HG03196 (cell line): ENCODE measurements at regions not wholly inside any gene's neighbourhood (a gene's known extent, or its start where the extent isn't known, plus 50 kb on each side); places are given as distances from the start of the nearest gene placed in this dataset.

ENCODE experiments used
- ATAC-seq: cut with Tn5 transposase; IDR thresholded peaks from one replicate; pipeline ENCODE4 v1.9.1; 2021; ENCODE audit not compliant: unreplicated experiment

- ATAC-seq: no peak
Measured at GRCh38 chr6:78577585-78577984, 289.8 kb upstream of the IRAK1BP1 start.

GRCh38 chr6:78578430-78578829, 288.9 kb upstream of the IRAK1BP1 start:
- ATAC-seq: no peak

- no peak for ATAC-seq
Measured at GRCh38 chr6:78580923-78581322, 286.4 kb upstream of the IRAK1BP1 start.

- no peak for ATAC-seq
Measured at GRCh38 chr6:78583079-78583478, 284.3 kb upstream of the IRAK1BP1 start.

DNA sequence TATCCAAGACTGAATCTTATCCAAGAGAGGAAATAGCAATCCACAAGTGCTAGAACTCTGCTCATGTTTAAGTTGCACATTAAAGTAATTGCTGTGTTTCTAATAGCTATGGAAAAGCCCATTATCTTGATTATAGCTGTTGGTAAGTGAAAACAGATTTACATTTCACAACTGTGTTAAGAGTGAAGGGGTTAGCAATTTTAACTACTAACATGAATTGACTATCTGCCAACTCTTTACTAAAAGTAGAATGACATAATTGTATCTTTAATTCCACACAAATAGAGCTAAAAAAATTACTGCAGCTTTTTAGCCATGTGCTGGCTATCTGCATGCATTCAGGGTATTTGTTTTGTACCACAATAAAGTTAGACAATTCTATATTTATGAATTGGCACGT, 277.9 kb upstream of the IRAK1BP1 start:
- ATAC-seq: no peak

DNA sequence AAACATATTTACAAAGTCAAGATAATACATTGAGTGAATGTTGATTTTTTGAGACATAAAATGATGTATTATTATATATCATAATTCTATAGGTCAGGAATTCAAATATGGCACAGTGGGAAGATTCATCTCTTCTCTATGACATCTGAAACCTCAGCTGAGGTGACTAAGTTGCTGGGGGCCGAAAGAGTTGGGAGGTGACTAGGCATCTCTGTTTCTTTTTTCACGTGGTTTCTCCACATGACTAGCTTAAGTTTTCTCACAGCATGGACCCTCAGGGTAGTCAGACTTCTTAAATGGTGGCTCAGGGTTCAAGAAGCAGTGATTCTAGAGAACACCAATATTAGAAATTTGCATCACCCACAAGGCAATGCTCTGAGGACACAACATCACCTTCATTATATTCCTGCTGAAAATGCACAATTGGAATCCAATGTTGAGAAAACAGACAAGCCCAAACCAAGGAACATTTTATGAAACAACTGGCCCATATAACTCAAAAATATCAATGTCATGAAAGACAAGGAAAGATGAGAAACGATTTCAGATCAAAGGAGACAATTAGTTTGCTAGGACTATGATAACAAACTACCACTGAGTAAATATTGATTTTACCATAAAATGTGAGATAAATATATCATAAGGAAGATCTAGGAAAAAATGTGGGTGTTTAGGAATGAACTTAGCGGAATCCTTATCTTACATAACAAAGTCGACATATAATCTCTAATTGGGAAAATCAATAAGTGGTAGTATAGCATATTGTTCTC, 273.3 kb upstream of the IRAK1BP1 start:
- ATAC-seq: no peak

DNA sequence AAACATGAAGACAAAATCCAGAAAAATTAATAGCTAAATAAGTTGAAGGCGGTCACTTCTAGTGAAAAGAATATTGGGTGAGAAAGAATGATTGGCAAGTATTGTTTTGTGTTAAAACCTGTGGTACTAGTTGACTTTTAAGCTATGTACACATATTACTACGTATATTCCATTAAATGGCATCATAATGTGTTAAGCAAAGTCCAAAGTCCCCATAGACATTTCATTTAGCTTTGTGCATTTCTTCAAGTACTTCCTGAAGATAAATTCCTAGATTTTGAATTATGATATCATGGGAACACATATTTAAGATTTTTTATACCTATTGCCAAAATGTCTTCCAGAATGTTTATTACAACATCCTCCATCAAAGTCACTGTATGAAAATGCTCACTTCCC, 272.7 kb upstream of the IRAK1BP1 start:
- ATAC-seq: no peak

- no peak for ATAC-seq
Measured at GRCh38 chr6:78597966-78598365, 269.4 kb upstream of the IRAK1BP1 start.

- ATAC-seq: no peak
Measured at GRCh38 chr6:78598966-78599365, 268.4 kb upstream of the IRAK1BP1 start.

- ATAC-seq: no peak
Measured at GRCh38 chr6:78599526-78599925, 267.8 kb upstream of the IRAK1BP1 start.

DNA sequence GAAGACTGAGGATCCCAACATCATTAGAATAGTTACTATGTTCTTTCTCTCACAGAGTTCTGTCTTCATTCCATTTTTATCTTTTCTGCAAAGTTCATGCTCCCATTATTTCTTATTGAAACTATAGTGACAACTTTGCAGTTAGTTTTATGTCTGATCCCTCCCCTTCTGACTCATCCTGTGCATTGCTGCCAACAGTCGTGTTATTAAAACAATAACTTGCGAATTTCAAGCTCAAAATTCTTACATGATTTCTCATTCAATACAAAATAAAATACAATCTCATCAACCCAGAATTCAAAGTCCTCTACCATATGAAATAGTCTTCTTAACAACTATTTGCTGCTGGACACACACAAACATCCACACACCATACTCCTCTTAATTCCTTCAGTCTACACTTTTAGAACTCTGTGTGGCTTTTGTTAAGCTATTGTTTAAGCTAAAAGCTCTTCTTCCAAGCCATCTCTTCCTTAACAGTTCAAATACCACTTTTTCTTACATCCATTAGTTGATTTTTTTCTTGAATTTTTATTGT, 261.4 kb upstream of the IRAK1BP1 start:
- no peak for ATAC-seq

- ATAC-seq: no peak
Measured at GRCh38 chr6:78607189-78607588, 260.2 kb upstream of the IRAK1BP1 start.

DNA sequence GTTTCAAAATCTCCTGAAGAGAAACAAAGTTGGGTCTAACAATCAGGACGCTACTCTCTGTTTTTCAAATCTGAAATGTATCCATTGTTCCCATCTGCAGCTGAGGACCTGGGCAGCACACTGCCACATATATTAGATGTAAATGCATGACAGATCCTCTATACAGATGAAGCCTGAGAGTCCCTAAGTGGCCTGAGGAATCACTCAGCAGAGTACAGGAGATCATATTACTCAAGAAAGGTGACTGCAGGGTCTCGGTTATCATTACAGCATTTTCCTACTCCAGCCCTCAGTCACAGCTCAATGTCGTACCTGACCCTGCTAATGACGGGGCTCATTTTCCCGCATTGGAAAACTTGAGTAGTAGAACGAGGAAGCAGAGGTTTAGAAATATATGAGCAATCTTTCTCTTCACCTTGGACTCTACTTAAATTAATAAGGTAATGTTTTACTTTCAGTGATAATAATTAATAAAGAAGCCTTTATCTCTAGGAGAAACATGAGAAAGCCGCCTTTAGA, 256.2 kb upstream of the IRAK1BP1 start:
- no peak for ATAC-seq

DNA sequence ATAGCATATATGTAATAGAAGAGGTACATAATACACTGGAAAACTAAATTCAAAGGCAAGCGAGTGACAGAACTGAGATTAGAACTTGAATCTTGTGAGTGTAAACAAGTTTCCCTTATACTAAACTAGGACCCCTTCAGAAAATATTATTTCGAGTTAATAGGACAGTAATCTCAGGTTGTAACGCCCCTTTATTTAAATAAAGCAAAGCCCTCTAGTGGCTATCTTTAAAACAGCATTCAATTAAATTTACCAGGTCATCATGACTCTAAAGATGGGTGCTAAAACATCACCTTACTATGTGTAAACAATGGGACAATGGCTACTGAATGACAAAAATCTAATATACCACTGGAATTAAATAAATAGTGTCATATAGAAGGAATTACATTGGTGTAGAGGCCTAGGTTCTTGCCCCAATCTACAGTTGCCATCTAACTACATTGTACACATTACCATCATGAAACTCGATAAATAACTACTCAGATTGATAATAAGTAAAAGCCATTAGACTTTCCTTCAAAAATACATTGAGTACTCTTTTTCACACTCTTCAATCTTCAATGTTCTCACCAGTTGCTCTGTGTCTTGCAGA, 255.4 kb upstream of the IRAK1BP1 start:
- no peak for ATAC-seq

GRCh38 chr6:78614961-78615360, 252.4 kb upstream of the IRAK1BP1 start:
- ATAC-seq: peak; percentile 51

DNA sequence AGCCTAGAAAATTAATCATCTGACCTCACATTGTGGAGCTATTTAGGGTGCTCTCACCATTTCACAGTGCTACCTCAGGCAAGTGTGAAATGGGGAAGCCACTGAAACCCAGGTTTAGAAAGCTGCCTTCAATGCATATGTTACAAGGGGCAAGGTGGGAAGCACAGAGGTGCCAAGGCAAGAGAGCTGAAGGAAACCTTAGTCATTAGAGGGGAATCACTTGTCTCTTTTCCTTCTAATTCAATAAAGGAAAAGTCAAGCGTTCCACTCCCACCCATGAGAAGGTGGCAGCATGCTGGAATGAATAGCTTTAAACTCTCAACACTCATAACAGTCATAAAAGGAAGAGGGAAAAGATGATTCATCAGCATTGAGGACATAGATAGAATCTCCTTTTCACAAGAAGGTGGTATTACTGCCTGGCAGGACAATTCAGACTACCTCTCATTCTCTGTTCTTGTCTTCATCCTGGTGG, 251.9 kb upstream of the IRAK1BP1 start:
- peak; percentile 83 for ATAC-seq

DNA sequence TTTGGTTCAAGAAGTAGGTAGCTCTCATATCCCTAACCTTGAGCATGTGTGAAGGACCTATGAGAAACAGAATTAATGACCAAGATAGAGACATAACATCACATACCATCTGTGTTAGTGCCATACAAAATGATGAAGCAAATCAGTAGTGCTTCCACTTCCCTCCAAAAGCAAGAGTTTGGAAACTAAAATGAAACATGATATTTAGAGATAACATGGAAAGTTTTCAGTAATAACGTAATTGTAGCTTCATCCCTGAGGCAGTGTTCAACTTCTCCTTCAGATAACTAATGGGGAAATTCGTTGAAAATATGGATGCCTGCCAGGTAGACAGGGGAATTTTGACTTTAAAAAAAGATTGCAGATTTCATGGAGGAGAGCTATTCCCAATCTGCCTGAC, 248.4 kb upstream of the IRAK1BP1 start:
- no peak for ATAC-seq

GRCh38 chr6:78623554-78623953, 243.8 kb upstream of the IRAK1BP1 start:
- no peak for ATAC-seq

DNA sequence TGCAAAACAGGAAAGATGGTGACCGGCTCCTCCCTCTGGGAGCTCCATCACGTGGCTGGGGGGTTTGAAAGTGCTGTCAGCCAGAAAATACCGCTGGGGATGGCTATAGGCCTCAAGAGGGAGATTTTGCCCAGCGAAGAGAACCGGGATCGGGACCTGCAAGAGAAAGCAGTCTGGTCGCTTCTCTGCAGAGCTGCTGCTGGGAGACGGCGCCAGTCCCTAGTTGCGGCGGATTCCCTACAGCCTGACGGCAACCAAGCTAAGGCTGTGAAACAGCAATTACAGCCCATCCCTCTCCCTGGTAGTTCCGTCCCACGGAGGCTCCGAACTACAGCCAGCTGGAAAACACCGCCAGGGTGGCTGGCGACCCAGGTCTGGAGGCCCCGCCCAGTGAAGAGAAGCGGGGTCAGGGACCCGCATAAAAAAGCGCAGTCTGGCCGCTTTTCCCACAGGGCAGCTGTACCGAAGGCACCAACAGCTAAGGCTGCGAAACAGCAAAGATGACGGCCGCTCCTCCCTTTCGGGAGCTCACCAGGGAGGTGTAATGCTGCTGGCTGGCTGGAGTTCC, 238.1 kb upstream of the IRAK1BP1 start:
- ATAC-seq: no peak

DNA sequence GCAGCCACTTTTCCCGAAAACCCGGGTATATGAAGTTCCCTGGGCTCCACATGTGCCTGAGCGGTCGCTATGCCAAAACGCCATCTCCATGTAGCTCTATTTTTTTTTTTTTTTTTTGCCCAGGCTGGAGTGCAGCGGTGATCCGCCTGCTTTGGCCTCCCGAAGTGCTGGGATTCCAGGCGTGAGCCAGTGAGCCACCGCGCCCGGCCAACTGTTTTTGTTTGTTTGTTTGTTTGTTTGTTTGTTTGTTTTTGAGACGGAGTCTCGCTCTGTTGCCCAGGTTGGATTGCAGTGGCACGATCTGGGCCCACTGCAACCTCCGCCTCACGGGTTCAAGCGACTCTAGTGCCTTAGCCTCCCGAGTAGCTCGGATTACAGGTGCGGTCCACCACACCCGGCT, 237.5 kb upstream of the IRAK1BP1 start:
- ATAC-seq: no peak

DNA sequence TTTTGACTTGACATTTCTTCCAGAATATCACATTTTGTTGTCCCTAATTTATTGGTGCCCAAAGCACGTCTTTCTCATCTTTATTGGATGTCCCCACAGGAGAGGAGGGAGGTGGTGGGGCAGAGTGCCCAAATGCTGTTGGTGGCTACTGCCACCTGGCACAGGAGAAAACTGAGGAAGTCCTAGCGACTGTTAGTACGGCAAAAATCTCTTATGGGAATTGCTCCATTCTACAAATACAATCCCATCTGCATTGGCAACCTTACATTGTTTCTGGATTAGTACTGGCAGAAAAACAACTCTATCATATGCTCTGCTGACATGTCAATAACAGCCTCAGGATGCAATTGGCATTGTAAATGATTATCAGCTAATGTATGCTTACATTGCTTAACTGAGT, 235.4 kb upstream of the IRAK1BP1 start:
- no peak for ATAC-seq
